DMS153 (cell line): ENCODE measurements at regions not wholly inside any gene's neighbourhood (a gene's known extent, or its start where the extent isn't known, plus 50 kb on each side); places are given as distances from the start of the nearest gene placed in this dataset.

Source experiments
- DNase-seq: peaks from one replicate; lab custom pipeline; 2025; lab: John Stamatoyannopoulos, UW

- no peak for DNase-seq
These were observed 265.6 kb upstream of the FAR2 start for GRCh38 chr12:28883406-28883997.

- no peak for DNase-seq
These were observed 264.0 kb upstream of the FAR2 start for GRCh38 chr12:28884904-28885679.

- no peak for DNase-seq
These were observed 263.1 kb upstream of the FAR2 start for GRCh38 chr12:28885928-28886327.

GRCh38 chr12:28887461-28887990 is 261.6 kb upstream of the FAR2 start:
- no peak for DNase-seq

GRCh38 chr12:28890664-28891063 is 258.4 kb upstream of the FAR2 start:
- DNase-seq, result no peak

- no peak for DNase-seq
These were observed 258.0 kb upstream of the FAR2 start for GRCh38 chr12:28891126-28891525.

- DNase-seq, result no peak
These were observed 255.7 kb upstream of the FAR2 start for GRCh38 chr12:28893365-28893764.

- no peak for DNase-seq
These were observed 255.2 kb upstream of the FAR2 start for GRCh38 chr12:28893856-28894255.

GRCh38 chr12:28896421-28896820 is 252.7 kb upstream of the FAR2 start:
- no peak for DNase-seq

- no peak for DNase-seq
These were observed 251.0 kb upstream of the FAR2 start for GRCh38 chr12:28898038-28898437.

- no peak for DNase-seq
These were observed 249.1 kb upstream of the FAR2 start for GRCh38 chr12:28899951-28900350.

- DNase-seq, result no peak
These were observed 243.7 kb upstream of the FAR2 start for GRCh38 chr12:28905220-28905955.

- DNase-seq, result no peak
These were observed 240.4 kb upstream of the FAR2 start for GRCh38 chr12:28908646-28909045.

GRCh38 chr12:28909291-28909690 is 239.8 kb upstream of the FAR2 start:
- DNase-seq, result no peak

GRCh38 chr12:28925719-28926376 is 223.2 kb upstream of the FAR2 start:
- DNase-seq, result no peak

GRCh38 chr12:28930704-28931103 is 218.4 kb upstream of the FAR2 start:
- DNase-seq, result no peak

- DNase-seq, result no peak
These were observed 215.9 kb upstream of the FAR2 start for GRCh38 chr12:28933176-28933575.

GRCh38 chr12:28933864-28934527 is 215.1 kb upstream of the FAR2 start:
- DNase-seq, result no peak

- DNase-seq, result no peak
These were observed 212.9 kb upstream of the FAR2 start for GRCh38 chr12:28936221-28936620.

GRCh38 chr12:28936711-28937110 is 212.4 kb upstream of the FAR2 start:
- DNase-seq, result no peak

- no peak for DNase-seq
These were observed 211.9 kb upstream of the FAR2 start for GRCh38 chr12:28937196-28937595.

GRCh38 chr12:28938056-28938455 is 211.0 kb upstream of the FAR2 start:
- DNase-seq, result no peak
